Activated CD8-positive, alpha-beta memory T cell treated with anti-CD3 and anti-CD28 coated beads for 48 hours (primary cell): ENCODE measurements at regions not wholly inside any gene's neighbourhood (a gene's known extent, or its start where the extent isn't known, plus 50 kb on each side); places are given as distances from the start of the nearest gene placed in this dataset.

Experiments
- DNase-seq, 3 experiments: peaks; one replicate each; pipeline ENCODE4 v3.0.0-alpha.2; 2020; ENCODE audit warnings: low read depth in 2 of 3, low spot score in 2 of 3

DNA sequence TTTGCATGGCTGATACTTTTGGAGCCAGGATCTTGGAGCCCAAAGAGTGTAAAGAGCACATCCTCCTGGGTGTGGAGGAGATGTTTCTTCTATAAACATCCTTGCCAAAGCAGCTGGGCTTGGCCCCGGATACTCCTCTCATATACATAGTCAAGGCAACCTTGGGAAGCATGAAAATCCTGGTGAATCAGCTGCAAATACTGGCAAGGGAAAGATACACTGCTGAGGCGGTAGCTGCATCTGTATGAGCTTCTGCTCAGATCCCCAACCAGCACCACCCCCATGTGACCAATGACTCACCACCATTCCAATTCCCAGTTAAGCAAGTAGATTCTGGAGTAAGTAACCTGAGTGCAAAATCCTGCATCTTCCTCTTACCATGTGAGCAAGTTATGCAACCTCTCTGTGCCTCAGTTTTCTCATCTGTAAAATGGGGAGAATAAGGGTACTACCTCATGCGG lies 567.4 kb downstream of the MED13L start:
- no peak for DNase-seq

DNA sequence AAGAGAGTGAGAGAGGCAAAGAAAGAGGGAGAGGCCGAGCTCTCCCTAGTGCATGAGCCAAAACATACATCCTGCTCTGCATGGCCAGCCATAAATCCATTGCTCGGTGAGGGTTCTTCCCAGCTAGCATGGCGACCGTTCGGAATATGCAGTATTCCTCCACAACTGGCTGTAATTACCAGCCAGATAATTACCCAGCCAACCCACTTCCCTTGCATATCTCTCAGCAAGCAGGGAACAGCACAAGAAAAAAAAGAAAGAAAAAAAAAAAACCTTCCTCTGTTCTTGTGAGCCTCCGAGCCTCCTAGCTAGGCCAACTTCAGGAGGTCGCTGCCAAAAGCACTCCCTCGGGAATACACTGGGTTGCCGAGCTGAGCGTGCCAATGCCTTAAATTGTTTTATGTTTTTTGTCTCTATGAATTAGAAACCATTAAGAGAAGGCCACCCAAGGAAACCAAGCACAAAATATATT lies 567.9 kb downstream of the MED13L start:
- no peak for DNase-seq

DNA sequence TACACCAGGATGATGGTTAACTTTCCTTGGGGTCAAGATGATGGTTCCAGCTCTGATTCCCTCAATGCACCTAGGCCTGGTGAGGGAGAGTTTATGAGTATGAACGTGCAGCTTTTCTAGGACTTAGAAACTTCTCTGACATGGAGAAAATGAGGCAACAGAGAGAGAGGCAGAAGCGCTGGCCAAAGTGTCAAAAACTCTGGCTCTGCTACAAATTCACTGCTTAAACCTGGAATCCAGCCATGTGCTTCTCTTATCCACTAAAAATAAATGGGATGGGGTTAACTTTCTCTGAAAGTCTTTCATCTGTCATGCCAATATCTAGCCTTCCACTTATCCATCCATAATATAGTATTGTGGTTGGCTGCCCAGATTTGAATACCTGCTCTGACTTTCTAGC lies 568.7 kb downstream of the MED13L start:
- DNase-seq: no peak

DNA sequence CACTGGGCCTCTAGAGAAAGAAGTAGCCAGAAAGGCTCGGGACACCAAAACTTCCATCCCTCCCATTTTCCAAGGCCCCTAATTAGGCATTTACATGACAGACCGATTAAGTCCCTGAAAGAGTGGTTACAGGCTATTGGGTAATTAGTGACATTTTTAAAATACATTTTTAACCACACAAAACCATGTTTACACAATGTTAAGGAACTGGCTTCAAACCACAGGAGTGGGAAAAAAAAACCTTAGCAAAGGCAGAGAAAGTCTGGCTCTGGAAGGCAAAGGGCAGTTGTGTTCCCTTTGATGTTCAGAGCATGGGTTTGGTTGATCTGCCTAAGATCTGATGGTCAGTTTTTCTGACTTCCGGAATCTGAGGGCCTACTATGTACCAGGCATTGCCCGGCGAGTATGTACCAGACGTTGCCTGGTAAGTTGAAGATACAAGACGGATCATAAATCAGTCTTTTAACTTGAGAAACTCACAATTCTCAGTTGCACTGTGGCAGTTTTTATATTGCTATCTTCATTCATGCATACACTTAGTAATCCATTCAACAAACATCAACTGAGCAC lies 576.5 kb downstream of the MED13L start:
- no peak for DNase-seq

DNA sequence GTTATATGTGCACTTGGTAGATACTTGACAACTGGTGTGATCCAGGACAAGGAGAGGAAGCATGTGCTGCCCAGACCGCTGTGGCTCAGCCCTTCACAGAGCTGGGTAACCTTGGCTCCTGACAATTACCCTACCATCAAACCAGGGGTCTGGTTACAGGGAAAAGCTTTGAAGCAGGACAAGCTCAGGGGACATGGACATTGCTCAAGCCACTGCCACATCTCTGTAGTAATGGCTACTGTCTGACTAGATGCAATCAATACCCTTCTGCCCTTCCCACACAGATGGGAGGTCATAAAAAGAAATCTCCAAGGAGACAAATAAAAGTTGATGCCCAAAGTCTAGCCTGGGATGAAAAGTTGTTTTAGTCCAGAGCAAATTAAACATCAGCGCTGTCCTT lies 577.4 kb downstream of the MED13L start:
- no peak for DNase-seq

DNA sequence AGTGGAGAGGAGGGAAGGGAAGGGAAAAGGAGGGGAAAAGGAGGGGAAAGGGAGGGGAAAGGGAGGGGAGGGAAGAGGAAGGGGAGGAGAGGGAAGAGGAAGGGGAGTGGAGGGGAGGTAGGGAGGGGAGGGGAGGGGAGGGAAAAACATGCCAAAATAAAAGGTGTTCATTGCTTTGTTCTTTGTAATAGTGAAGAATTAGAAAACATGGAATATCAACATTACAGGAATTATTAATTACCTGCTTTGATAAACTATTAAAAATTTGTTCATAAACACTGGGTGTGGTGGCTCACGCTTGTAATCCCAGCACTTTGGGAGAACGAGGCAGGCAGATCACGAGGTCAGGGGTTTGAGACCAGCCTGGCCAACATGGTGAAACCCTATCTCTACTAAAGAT lies 579.2 kb downstream of the MED13L start:
- DNase-seq: no peak

DNA sequence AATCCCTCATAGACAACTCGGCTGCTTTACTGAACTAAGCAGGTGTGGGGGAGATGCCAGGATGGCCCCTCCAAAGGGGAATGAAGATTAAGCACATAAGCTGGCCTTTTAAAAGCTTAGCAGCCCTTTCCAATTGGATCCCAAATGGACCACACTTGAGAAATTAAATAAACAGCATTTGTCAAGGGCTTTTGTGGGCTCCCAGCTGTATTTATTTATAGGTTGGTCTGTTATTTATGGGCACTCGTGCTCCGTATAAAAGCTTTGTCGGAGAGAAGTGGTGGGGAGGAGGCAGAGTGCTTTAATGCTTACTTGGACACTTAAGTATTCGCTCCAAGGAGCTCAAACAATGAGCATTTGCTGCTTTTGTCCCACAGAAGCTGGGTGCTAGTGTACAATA lies 580.2 kb downstream of the MED13L start:
- no peak for DNase-seq

DNA sequence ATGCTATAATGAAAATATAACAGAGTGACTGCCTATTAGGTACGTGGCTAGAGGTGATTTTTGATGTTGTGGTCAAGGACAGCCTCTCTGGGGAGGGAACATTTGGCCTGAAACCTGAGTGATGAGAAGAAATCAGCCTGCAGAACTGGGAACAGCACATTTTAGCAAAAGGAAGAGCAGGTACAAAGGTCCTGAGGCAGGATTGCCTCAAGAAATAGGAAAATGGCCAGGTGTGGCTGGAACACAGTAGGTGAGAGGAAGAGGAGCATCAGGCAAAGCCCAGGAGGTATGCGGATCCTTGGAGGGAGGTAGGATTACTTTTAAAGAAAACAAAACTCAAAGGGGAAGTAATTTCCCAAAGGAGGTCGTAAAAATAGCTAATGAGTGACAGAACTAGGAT lies 582.9 kb downstream of the MED13L start:
- no peak for DNase-seq

DNA sequence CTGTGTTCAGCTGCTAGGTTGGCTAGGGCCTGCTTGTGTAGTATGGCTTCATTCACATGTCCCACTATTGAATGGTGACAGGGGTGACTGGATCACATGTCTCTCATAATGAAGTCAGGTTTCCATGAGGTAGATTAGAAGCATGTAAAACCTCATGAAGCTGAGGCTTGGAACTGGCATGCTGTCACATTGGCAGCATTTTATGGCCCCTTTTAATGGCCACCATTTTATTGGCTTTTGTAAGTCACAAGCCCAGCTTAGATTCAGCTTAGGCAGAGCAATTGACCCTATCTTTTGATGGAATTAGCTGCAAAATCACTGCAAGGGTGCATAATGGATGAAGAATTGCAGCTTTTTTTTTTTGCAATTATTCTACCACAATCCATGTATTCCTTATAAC lies 583.5 kb downstream of the MED13L start:
- DNase-seq: no peak

DNA sequence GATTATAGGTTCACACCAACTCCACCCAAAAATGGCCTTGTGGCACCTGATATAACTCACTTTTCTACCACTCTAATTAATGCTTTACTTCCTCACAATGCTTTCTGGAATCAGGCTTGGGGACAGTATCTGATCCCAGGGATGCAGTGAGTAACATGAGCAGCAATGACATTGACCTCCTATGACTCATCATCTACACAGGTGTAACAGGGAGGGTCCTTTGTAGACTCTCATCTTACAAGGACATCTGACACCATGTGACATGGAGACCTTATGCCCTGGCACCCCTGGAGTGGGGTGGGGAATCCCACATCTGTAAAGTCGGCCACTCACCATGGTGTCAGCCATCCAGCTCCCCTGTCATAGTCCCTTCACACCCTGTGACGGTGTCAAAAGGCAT lies 586.4 kb downstream of the MED13L start:
- no peak for DNase-seq

DNA sequence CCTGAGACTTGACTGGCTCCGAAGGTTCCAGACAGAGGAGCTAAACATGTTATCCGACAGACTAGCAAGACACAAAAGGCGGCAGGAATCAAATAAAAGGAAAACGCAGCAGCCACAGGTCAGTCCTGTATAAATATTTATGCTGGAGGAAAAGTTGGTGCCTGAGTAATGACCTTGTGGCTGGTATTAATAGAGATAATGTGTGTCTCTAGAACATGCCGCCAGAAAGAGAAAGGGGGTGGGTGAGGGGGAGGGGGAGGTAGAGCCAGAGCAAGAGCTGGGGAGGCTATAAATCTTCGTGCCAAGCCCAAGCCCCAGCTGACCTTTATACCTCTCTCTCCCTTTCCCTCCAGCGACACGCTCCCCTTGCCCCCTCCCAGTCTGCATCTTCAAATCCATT lies 590.4 kb downstream of the MED13L start:
- DNase-seq: no peak

DNA sequence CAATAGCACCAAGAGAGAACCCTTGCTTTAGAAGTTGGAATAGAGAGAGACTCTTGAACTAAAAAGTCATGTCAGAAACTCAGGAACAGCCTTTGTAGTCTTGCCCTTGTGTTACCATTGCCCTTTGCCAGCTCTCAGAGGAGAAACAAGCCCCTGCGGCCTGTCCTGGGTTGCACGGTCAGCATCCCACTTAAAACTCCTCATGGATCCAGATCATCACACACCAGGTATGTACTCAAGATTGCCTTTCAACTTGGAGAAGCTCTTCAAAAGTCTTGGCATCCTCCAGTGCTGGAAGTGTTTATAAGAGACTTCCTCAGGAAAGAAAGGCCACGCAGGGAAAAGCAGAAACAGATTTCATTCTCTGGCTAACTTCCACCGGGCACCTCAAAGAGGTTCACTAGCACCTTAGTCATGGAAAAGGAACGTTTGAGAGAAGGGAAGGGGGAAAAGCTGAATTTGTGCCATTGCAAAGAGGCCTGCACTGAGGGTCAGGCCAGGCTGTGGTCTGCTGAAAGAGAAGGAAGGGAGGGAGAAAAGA lies 594.2 kb downstream of the MED13L start:
- DNase-seq: no peak

DNA sequence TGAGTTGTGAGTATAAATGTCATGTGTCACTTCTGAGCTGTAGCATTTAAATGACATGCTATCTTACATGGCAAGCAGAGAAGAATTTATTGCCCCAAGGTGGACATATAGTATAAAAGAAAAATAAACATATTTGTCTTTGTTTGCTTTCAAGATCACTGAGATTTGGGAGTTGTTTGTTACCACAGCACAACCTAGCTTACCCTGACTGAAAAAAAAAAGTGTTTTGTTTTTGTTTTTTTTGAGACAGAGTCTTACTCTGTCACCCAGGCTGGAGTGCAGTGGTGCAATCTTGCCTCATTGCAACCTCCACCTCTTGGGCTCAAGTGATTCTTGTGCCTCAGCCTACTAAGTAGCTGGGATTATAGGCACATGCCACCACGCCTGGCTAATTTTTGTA lies 596.5 kb downstream of the MED13L start:
- DNase-seq: no peak

DNA sequence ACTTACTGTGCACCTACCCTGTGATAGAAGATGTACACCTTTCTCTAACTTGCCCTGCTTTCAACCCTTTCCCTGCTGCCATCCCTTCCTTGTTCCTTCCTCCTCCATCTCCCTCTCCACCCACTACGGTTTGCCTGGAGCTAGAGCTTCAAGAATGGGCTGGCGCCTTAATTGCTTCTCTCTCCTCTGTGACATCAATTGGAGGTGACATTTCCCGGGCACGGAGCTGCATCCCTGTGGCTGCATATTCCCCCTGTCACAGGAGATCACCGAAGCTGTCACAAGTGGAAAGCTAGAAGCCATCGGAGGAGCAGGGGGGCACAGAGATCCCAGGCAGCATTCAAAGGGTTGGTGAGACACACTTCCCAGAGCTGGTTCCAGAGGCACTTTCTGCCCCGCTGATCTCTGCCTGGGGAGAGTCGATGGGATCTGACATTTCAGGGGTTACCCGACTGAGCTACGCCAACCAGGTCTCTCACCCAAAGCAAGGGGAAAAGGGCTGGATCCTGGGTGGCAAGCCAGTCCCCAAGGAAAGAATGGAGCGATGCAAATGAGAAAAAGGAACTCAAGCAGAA lies 604.9 kb downstream of the MED13L start:
- no peak for DNase-seq

DNA sequence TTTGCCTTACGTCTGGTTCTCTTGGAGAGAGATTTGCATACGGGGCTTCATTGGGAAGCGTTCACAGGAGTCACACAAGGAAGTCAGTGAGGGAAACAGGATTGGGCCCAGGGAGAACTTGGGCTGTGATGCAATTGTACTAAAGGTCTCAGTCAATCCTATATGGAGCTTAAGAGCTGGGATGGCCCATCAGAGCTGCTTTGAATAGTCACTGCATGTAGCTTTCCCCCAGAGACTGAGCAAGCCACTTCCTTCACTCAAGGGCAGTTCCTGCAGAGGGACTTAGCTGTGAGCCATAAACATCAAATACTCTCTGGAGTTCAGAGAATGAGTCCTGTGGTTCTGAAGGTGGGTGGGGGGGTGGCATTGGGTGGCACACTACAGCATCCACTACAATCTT lies 605.4 kb downstream of the MED13L start:
- DNase-seq: no peak

DNA sequence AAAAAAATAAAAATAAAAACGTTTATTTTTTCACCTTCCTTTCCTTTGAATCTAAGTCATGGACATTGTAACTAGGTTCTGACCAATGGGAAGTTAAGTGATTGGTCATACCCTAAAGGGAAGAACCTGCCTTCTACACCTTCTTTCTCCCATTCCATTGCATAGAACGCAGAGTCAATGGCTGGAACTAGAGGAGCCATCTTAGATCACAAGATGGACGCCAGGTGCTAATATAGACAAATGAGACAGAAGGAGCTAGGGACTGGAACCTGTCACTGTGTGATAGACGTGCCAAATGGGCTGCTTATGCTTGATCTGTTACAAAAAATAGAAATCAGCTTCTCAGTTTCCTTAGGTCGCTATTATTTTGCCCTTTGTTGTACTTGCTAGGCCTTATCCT lies 606.6 kb downstream of the MED13L start:
- no peak for DNase-seq

DNA sequence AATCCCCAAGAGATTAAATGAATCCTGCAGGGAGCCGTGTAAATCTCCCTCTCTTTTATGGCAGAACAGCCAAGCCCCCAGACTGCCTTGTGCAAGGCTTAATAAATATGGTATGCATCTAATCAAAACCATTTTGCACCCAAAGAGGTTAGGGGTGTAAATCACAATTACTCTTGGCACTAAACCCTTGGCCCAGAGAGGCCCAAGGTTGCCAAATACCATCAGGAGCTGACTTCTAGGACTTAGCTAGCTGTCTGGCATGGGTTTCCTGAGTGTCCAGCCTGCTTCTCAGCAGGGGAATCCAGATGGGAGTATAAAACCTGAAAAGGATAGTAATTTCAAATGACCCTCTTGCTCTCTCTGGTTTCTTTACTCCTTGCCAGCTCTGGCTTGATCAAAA lies 610.4 kb downstream of the MED13L start:
- no peak for DNase-seq

DNA sequence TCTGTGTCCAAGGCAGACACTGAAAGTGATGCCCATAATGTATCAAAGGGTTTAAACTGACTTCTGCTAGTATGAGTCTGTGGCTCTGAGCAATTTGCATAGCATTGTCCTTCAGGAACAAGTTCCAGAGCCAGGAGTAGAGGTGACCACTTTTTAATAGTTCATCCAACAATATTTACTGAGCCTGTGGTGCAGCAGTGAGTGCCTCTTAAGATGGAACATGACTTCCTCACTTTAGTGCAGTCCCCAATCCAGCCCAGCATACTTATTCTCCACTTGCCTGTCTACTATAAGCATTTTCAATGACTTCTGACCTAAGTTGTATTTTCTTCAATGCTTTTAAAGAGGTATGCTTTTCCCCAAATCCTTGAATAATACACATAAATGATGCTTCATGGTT lies 611.3 kb downstream of the MED13L start:
- DNase-seq: no peak

DNA sequence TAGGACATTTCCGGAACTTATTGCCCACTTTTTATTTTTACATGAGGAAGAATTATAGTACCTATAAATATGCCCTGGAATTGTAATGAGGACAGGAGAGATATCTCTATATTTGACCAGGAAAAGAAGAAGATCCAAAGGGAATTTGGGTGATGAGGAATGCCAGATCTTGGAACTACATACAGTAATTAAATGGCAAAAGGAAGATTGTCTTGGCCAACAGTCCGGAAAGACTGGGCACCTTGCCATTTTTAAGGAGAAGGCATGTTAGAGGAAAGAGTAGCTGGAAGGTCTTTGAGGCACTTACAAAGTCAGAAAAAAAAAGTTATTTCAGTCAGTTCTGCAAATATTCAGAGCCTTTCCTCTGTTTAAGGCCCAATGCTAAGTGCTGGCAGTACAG lies 616.4 kb downstream of the MED13L start:
- DNase-seq: no peak

DNA sequence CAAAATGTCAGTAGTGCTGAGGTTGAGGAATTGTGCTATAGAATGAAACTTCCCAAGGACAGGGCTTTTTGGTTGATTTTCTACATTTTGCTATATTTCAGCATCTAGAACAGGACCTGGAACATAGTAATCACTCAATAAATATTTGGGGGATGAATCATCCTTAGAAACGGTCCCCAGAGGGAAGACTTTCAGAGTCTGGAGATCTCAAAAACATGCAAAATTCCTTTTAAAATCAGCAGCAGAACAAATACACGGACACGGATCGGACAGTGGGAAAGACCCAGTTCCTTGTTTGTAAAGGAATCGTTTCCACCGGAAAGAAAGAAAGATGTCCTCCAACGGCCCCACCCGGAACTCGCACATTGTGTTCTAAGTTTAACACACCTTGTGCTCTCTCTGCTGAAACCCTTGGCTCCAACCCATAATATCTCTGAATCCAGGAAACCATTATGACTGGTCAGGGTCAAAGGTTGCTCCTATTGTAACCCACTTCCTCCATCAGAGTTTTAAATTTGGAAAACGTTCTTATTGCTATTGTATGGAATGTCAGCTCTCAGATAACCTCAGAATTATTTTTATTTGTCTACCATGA lies 617.2 kb downstream of the MED13L start:
- no peak for DNase-seq

DNA sequence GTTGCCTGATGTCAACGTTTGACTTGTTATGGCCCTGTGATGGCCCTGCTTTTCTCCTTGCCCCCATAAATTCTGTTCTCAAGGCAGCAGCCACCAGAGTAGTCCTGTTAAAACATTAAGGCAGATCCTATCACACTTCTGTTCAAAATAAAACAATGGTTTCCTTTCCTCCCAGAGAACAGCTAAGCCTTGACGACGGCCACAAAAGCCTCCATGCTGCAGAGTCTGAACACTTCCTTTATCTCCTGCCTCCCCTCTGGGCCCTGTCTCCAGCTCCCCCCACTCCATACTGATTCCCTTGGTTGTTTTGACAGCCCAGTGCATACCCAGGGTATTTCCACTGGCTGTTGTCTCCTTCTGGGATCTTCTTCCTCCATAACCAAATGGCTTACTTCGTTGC lies 618.1 kb downstream of the MED13L start:
- no peak for DNase-seq

DNA sequence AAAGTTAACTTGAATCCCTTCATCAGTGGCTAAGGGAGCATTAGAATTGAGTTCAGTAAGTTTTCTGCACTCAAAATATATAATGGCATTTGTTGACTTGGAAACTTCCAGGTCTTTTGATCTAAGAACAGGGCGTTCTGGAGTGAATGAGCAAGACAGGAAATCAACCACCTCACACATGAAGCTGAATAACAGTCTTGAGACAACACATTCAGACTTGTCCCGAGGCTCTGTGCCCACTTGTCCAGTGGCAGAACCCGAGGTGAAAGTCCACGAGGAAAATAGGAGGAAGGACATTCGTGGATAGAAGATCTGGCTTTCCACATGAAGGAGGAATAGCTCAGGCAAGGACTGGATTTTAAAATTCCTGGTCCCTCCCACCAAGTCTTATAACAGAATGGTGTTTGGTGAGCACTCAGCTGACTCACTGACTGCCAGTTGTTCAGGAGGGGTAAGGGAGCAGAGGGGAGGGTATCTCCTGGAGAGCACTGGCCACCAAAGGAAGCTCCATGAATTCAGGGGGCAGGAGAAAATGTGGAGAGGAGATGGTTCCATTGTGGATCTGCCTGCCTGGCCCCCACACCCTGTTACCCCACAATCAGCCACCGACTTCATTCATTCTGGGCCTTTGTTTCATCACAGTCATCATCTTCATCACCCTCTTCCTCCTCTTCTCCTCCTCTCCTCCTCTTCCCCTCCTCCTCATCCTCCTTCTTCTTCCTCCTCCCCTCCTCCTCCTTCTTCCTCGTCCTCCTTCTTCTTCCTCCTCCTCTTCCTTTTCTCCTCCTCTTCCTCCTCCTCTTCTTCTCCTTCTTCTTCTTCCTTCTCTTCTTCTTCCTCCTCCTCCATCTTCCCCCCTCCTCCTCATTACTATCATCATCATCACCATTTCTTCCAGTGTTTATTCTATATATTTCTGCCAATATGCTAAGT lies 620.1 kb downstream of the MED13L start:
- DNase-seq: no peak
